Astrocyte of the spinal cord (primary cell): ENCODE measurements at regions not wholly inside any gene's neighbourhood (a gene's known extent, or its start where the extent isn't known, plus 50 kb on each side); places are given as distances from the start of the nearest gene placed in this dataset.

Experiments used
- DNase-seq: peaks from one replicate; pipeline ENCODE4 v3.0.0; 2011; ENCODE audit warnings: low read depth, low spot score
- H3K4me3 ChIP-seq: 2 replicates; pipeline ENCODE4 v1.5.1; 2011; ENCODE audit warnings: low read depth, mild to moderate bottlenecking, low read length, moderate library complexity
- CTCF ChIP-seq: IDR thresholded peaks from 2 replicates; pipeline ENCODE4 v1.5.1; 2012; ENCODE audit warnings: low read depth, mild to moderate bottlenecking, low read length, inconsistent platforms
- in situ Hi-C: cut with HindIII; loops from 2 replicates; pipeline ENCODE4 v1.10.0; 2017; ENCODE audit warnings: low sequenced_read_pairs

- no peak overlapping the region for H3K4me3 ChIP-seq
- no peak for TF ChIP-seq CTCF
- no peak for DNase-seq
- in situ Hi-C loops: no loop called here
These were observed 69.4 kb upstream of the NRSN1 start for GRCh38 chr6:24056567-24056966.

GRCh38 chr6:24057030-24057429, 69.0 kb upstream of the NRSN1 start:
- in situ Hi-C loops: no loop called here
- no peak overlapping the region for H3K4me3 ChIP-seq
- no peak for TF ChIP-seq CTCF
- no peak for DNase-seq

GRCh38 chr6:24060982-24061754, 64.8 kb upstream of the NRSN1 start:
- no peak overlapping the region for H3K4me3 ChIP-seq
- in situ Hi-C loops: no loop called here
- no peak for TF ChIP-seq CTCF
- DNase-seq: no peak

- H3K4me3 ChIP-seq: no peak overlapping the region
- DNase-seq: no peak
- peak; percentile 10 for TF ChIP-seq CTCF
- in situ Hi-C loops: no loop called here
These were observed 61.9 kb upstream of the NRSN1 start for GRCh38 chr6:24064106-24064505.

GRCh38 chr6:24064832-24065231, 61.2 kb upstream of the NRSN1 start:
- TF ChIP-seq CTCF: no peak
- H3K4me3 ChIP-seq: no peak overlapping the region
- in situ Hi-C loops: no loop called here
- DNase-seq: no peak

GRCh38 chr6:24069526-24069925, 56.5 kb upstream of the NRSN1 start:
- no peak for TF ChIP-seq CTCF
- in situ Hi-C loops: no loop called here
- no peak overlapping the region for H3K4me3 ChIP-seq
- DNase-seq: no peak
